Epidermal melanocyte (primary cell): ENCODE measurements at regions not wholly inside any gene's neighbourhood (a gene's known extent, or its start where the extent isn't known, plus 50 kb on each side); places are given as distances from the start of the nearest gene placed in this dataset.
"Not testable (repeated sequence)": the region's sequence is repeated elsewhere in the genome, so short reads cannot be mapped to it uniquely, and the experiment has no call there.

ENCODE experiments used
- DNase-seq: peaks from one replicate; pipeline ENCODE4 v3.0.0; 2011; ENCODE audit warnings: low spot score; ENCODE audit not compliant: insufficient read length

GRCh38 chr4:149870008-149870407, 54.4 kb upstream of the IQCM start:
- DNase-seq = no peak

- no peak for DNase-seq
Observed at GRCh38 chr4:149881744-149882143, 66.1 kb upstream of the IQCM start.

- DNase-seq = no peak
Observed at GRCh38 chr4:149882251-149882650, 66.6 kb upstream of the IQCM start.

GRCh38 chr4:149884046-149884445, 68.4 kb upstream of the IQCM start:
- DNase-seq = no peak

- DNase-seq = no peak
Observed at GRCh38 chr4:149884529-149885181, 69.0 kb upstream of the IQCM start.

GRCh38 chr4:149885896-149886295, 70.3 kb upstream of the IQCM start:
- no peak for DNase-seq

GRCh38 chr4:149886786-149887490, 71.3 kb upstream of the IQCM start:
- DNase-seq = no peak

- no peak for DNase-seq
Observed at GRCh38 chr4:149889991-149890390, 74.3 kb upstream of the IQCM start.

GRCh38 chr4:149890531-149890930, 74.9 kb upstream of the IQCM start:
- DNase-seq = no peak

- no peak for DNase-seq
Observed at GRCh38 chr4:149891426-149891825, 75.8 kb upstream of the IQCM start.

- DNase-seq = no peak
Observed at GRCh38 chr4:149896432-149896831, 80.8 kb upstream of the IQCM start.

- no peak for DNase-seq
Observed at GRCh38 chr4:149897783-149898182, 82.1 kb upstream of the IQCM start.

GRCh38 chr4:149901128-149901527, 85.5 kb upstream of the IQCM start:
- DNase-seq = no peak

- DNase-seq = no peak
Observed at GRCh38 chr4:149902242-149902641, 86.6 kb upstream of the IQCM start.

- DNase-seq = no peak
Observed at GRCh38 chr4:149910177-149910576, 94.5 kb upstream of the IQCM start.

- DNase-seq = no peak
Observed at GRCh38 chr4:149910604-149911350, 95.1 kb upstream of the IQCM start.

GRCh38 chr4:149911354-149911753, 95.7 kb upstream of the IQCM start:
- DNase-seq = no peak

GRCh38 chr4:149912000-149912399, 96.4 kb upstream of the IQCM start:
- DNase-seq = no peak

GRCh38 chr4:149914119-149915115, 98.8 kb upstream of the IQCM start:
- DNase-seq = peak; percentile 59

- DNase-seq = not testable (repeated sequence)
Observed at GRCh38 chr4:149915735-149916134, 100.1 kb upstream of the IQCM start.

GRCh38 chr4:149923736-149924135, 108.1 kb upstream of the IQCM start:
- DNase-seq = no peak
